ENCODE measurements at regions not wholly inside any gene's neighbourhood (a gene's known extent, or its start where the extent isn't known, plus 50 kb on each side); places are given as distances from the start of the nearest gene placed in this dataset.

DNA sequence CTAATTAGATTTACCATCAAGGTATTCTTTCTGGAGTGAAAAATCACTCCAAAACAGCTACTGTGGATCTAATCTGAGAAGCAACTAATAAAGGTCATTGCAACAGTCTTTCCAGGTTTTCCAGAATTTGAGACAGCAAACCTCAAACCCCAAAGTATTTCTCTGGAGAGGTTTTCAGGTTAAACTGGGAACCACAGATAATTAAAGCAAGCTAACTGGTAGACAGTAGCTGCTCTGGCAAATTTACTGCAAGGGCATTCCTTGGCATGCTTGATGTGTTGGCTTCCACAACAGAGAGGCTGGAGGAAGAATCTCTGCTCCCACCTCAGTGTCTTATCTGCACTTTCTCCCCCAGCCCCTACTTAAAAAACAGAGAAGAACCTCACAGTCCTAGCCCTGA lies 140.0 kb upstream of the NRBF2 start:
- RAD21 ChIA-PET (ENCODE audit: unreplicated experiment): interaction anchor here (1.0 to 3.1 kb wide), 5 partner anchors 8 to 261 kb away, joined by 3 to 15 read pairs (median 10); no protein-coding TSS in a partner anchor
- Histone ChIP-seq H2AFZ (ENCODE audit: control insufficient read depth, low read depth, low read length) (no peak overlapping the region), H3K27ac (ENCODE audit: control insufficient read depth, insufficient read depth) (no peak overlapping the region), H3K4me2 (ENCODE audit: control insufficient read depth, insufficient read depth) (no peak overlapping the region), H4K20me1 (ENCODE audit: control insufficient read depth, insufficient read depth) (no peaks in the 10 kb centered on the region), H3K4me3 (no peak overlapping the region), H3K27me3 (replicated peaks in 1 of 2; ENCODE audit: control insufficient read depth in 2 of 2, insufficient read depth in 2 of 2, low read length in 1 of 2) (no peaks in the 10 kb centered on the region), H3K4me1 (ENCODE audit: control insufficient read depth, insufficient read depth, low read length) (peaks cover 8% of the 10 kb centered on the region), H3K79me2 (ENCODE audit: control insufficient read depth, insufficient read depth, low read length) (no peaks in the 10 kb centered on the region), H3K9me3 (replicated peaks; ENCODE audit: control insufficient read depth, insufficient read depth, low read length) (no peaks in the 10 kb centered on the region; the same call in 1 of the 3 replicates), H3K9ac (ENCODE audit: control insufficient read depth, insufficient read depth, low read length) (no peak overlapping the region), H3K36me3 (ENCODE audit: control insufficient read depth in 2 of 2, insufficient read depth in 2 of 2, low read length in 1 of 2) (no peaks in the 10 kb centered on the region)
- no TSS peak for BruUV-seq (replicated peaks)
- ATAC-seq (no peak), FAIRE-seq (no peak), DNase-seq (ENCODE audit: low read depth, low spot score) (no peak)
- CTCF ChIA-PET: interaction anchor here (0.6 to 3.3 kb wide), 8 partner anchors 12 to 728 kb away, joined by 3 to 23 read pairs (median 6); no protein-coding TSS in a partner anchor
- POLR2A ChIA-PET: interaction anchor here (0.8 to 1.3 kb wide), 2 partner anchors 9 to 175 kb away, joined by 3 to 4 read pairs; no protein-coding TSS in a partner anchor
- intact Hi-C loops (cut with micrococcal nuclease; ENCODE audit: unreplicated experiment): loop anchor here (5.0 kb wide), 1 partner anchor 141 kb away; no protein-coding TSS in a partner anchor
- in situ Hi-C loops (cut with MboI): no loop called here
- SMC1A ChIA-PET (ENCODE audit: uncharacterized antibody, unreplicated experiment): interaction anchor here (0.6 to 3.0 kb wide), 19 partner anchors 8 to 560 kb away, joined by 3 to 21 read pairs (median 4); no protein-coding TSS in a partner anchor
- TF ChIP-seq, protein P1, sequence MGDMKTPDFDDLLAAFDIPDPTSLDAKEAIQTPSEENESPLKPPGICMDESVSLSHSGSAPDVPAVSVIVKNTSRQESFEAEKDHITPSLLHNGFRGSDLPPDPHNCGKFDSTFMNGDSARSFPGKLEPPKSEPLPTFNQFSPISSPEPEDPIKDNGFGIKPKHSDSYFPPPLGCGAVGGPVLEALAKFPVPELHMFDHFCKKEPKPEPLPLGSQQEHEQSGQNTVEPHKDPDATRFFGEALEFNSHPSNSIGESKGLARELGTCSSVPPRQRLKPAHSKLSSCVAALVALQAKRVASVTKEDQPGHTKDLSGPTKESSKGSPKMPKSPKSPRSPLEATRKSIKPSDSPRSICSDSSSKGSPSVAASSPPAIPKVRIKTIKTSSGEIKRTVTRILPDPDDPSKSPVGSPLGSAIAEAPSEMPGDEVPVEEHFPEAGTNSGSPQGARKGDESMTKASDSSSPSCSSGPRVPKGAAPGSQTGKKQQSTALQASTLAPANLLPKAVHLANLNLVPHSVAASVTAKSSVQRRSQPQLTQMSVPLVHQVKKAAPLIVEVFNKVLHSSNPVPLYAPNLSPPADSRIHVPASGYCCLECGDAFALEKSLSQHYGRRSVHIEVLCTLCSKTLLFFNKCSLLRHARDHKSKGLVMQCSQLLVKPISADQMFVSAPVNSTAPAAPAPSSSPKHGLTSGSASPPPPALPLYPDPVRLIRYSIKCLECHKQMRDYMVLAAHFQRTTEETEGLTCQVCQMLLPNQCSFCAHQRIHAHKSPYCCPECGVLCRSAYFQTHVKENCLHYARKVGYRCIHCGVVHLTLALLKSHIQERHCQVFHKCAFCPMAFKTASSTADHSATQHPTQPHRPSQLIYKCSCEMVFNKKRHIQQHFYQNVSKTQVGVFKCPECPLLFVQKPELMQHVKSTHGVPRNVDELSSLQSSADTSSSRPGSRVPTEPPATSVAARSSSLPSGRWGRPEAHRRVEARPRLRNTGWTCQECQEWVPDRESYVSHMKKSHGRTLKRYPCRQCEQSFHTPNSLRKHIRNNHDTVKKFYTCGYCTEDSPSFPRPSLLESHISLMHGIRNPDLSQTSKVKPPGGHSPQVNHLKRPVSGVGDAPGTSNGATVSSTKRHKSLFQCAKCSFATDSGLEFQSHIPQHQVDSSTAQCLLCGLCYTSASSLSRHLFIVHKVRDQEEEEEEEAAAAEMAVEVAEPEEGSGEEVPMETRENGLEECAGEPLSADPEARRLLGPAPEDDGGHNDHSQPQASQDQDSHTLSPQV (IDR thresholded peaks at IDR 0.05): no peak
- TF ChIP-seq, protein P2, sequence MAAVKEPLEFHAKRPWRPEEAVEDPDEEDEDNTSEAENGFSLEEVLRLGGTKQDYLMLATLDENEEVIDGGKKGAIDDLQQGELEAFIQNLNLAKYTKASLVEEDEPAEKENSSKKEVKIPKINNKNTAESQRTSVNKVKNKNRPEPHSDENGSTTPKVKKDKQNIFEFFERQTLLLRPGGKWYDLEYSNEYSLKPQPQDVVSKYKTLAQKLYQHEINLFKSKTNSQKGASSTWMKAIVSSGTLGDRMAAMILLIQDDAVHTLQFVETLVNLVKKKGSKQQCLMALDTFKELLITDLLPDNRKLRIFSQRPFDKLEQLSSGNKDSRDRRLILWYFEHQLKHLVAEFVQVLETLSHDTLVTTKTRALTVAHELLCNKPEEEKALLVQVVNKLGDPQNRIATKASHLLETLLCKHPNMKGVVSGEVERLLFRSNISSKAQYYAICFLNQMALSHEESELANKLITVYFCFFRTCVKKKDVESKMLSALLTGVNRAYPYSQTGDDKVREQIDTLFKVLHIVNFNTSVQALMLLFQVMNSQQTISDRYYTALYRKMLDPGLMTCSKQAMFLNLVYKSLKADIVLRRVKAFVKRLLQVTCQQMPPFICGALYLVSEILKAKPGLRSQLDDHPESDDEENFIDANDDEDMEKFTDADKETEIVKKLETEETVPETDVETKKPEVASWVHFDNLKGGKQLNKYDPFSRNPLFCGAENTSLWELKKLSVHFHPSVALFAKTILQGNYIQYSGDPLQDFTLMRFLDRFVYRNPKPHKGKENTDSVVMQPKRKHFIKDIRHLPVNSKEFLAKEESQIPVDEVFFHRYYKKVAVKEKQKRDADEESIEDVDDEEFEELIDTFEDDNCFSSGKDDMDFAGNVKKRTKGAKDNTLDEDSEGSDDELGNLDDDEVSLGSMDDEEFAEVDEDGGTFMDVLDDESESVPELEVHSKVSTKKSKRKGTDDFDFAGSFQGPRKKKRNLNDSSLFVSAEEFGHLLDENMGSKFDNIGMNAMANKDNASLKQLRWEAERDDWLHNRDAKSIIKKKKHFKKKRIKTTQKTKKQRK (IDR thresholded peaks at IDR 0.05; ENCODE audit: low read depth, low read length): no peak
- TF ChIP-seq IKZF1 (conservative IDR thresholded peaks at IDR 0.05) (no peak), SMAD5 (IDR thresholded peaks at IDR 0.05; ENCODE audit: low read depth) (no peak), GABPA (IDR thresholded peaks at IDR 0.05; ENCODE audit: low read depth) (no peak), EP300 (IDR thresholded peaks at IDR 0.05; ENCODE audit: borderline replicate concordance in 1 of 2, control insufficient read depth in 1 of 2, low read depth in 2 of 2, low read length in 2 of 2) (no peak), CHD1 (IDR thresholded peaks at IDR 0.05; ENCODE audit: low read depth, low read length) (no peak), ZNF24 (IDR thresholded peaks at IDR 0.05) (no peak), CHD4 (IDR thresholded peaks at IDR 0.05) (no peak), RAD21 (IDR thresholded peaks at IDR 0.05; ENCODE audit: insufficient read depth, low read depth, low read length) (no peak), RUNX3 (IDR thresholded peaks at IDR 0.05; ENCODE audit: low read length) (no peak), ZBED1 (IDR thresholded peaks at IDR 0.05; ENCODE audit: borderline replicate concordance) (no peak)
- TF ChIP-seq, protein P3, sequence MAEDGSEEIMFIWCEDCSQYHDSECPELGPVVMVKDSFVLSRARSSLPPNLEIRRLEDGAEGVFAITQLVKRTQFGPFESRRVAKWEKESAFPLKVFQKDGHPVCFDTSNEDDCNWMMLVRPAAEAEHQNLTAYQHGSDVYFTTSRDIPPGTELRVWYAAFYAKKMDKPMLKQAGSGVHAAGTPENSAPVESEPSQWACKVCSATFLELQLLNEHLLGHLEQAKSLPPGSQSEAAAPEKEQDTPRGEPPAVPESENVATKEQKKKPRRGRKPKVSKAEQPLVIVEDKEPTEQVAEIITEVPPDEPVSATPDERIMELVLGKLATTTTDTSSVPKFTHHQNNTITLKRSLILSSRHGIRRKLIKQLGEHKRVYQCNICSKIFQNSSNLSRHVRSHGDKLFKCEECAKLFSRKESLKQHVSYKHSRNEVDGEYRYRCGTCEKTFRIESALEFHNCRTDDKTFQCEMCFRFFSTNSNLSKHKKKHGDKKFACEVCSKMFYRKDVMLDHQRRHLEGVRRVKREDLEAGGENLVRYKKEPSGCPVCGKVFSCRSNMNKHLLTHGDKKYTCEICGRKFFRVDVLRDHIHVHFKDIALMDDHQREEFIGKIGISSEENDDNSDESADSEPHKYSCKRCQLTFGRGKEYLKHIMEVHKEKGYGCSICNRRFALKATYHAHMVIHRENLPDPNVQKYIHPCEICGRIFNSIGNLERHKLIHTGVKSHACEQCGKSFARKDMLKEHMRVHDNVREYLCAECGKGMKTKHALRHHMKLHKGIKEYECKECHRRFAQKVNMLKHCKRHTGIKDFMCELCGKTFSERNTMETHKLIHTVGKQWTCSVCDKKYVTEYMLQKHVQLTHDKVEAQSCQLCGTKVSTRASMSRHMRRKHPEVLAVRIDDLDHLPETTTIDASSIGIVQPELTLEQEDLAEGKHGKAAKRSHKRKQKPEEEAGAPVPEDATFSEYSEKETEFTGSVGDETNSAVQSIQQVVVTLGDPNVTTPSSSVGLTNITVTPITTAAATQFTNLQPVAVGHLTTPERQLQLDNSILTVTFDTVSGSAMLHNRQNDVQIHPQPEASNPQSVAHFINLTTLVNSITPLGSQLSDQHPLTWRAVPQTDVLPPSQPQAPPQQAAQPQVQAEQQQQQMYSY (CRISPR knock-in tag; IDR thresholded peaks at IDR 0.05): no peak
